ENCODE measurements at regions not wholly inside any gene's neighbourhood (a gene's known extent, or its start where the extent isn't known, plus 50 kb on each side); places are given as distances from the start of the nearest gene placed in this dataset.

- H3K27me3 ChIP-seq (ENCODE audit: control insufficient read depth in 1 of 2, insufficient read depth in 2 of 2, low read length in 2 of 2): no peaks in the 10 kb centered on the region
- no peak overlapping the region for H3K9ac ChIP-seq (ENCODE audit: low read length in 2 of 2)
- H3K4me3 ChIP-seq (ENCODE audit: low read length in 2 of 2): no peak overlapping the region
- no peaks in the 10 kb centered on the region for H3K9me3 ChIP-seq (ENCODE audit: control insufficient read depth in 2 of 2, low read length in 2 of 2)
- H3K4me1 ChIP-seq (ENCODE audit: control insufficient read depth, insufficient read depth, low read length): no peaks in the 10 kb centered on the region
- no peak overlapping the region for H3K27ac ChIP-seq (ENCODE audit: low read length)
- H3K36me3 ChIP-seq (ENCODE audit: control insufficient read depth in 2 of 2, insufficient read depth in 2 of 2, low read length in 2 of 2): no peaks in the 10 kb centered on the region
These were observed 343.2 kb downstream of the ZNF608 start for GRCh38 chr5:124403281-124403680.

GRCh38 chr5:124402144-124402581 is 344.3 kb downstream of the ZNF608 start:
- no peak overlapping the region for H3K9ac ChIP-seq (ENCODE audit: low read length in 2 of 2)
- no peaks in the 10 kb centered on the region for H3K9me3 ChIP-seq (ENCODE audit: control insufficient read depth in 2 of 2, low read length in 2 of 2)
- no peaks in the 10 kb centered on the region for H3K27me3 ChIP-seq (ENCODE audit: control insufficient read depth in 1 of 2, insufficient read depth in 2 of 2, low read length in 2 of 2)
- H3K36me3 ChIP-seq (ENCODE audit: control insufficient read depth in 2 of 2, insufficient read depth in 2 of 2, low read length in 2 of 2): no peaks in the 10 kb centered on the region
- no peak overlapping the region for H3K4me3 ChIP-seq (ENCODE audit: low read length in 2 of 2)
- no peak overlapping the region for H3K27ac ChIP-seq (ENCODE audit: low read length)
- H3K4me1 ChIP-seq (ENCODE audit: control insufficient read depth, insufficient read depth, low read length): no peaks in the 10 kb centered on the region

- Histone ChIP-seq H3K4me3 (ENCODE audit: low read length in 2 of 2) (no peak overlapping the region), H3K27me3 (ENCODE audit: control insufficient read depth in 1 of 2, insufficient read depth in 2 of 2, low read length in 2 of 2) (no peaks in the 10 kb centered on the region), H3K9ac (ENCODE audit: low read length in 2 of 2) (no peak overlapping the region), H3K36me3 (ENCODE audit: control insufficient read depth in 2 of 2, insufficient read depth in 2 of 2, low read length in 2 of 2) (no peaks in the 10 kb centered on the region), H3K9me3 (ENCODE audit: control insufficient read depth in 2 of 2, low read length in 2 of 2) (no peaks in the 10 kb centered on the region), H3K27ac (ENCODE audit: low read length) (no peak overlapping the region), H3K4me1 (ENCODE audit: control insufficient read depth, insufficient read depth, low read length) (no peaks in the 10 kb centered on the region)
These were observed 344.8 kb downstream of the ZNF608 start for GRCh38 chr5:124401476-124402143.

GRCh38 chr5:124399426-124399961 is 346.9 kb downstream of the ZNF608 start:
- no peaks in the 10 kb centered on the region for H3K27me3 ChIP-seq (ENCODE audit: control insufficient read depth in 1 of 2, insufficient read depth in 2 of 2, low read length in 2 of 2)
- H3K27ac ChIP-seq (ENCODE audit: low read length): no peak overlapping the region
- H3K9ac ChIP-seq (ENCODE audit: low read length in 2 of 2): no peak overlapping the region
- no peaks in the 10 kb centered on the region for H3K36me3 ChIP-seq (ENCODE audit: control insufficient read depth in 2 of 2, insufficient read depth in 2 of 2, low read length in 2 of 2)
- no peaks in the 10 kb centered on the region for H3K4me1 ChIP-seq (ENCODE audit: control insufficient read depth, insufficient read depth, low read length)
- no peaks in the 10 kb centered on the region for H3K9me3 ChIP-seq (ENCODE audit: control insufficient read depth in 2 of 2, low read length in 2 of 2)
- no peak overlapping the region for H3K4me3 ChIP-seq (ENCODE audit: low read length in 2 of 2)

- Histone ChIP-seq H3K4me3 (ENCODE audit: low read length in 2 of 2) (no peak overlapping the region), H3K36me3 (ENCODE audit: control insufficient read depth in 2 of 2, insufficient read depth in 2 of 2, low read length in 2 of 2) (no peaks in the 10 kb centered on the region), H3K4me1 (ENCODE audit: control insufficient read depth, insufficient read depth, low read length) (no peaks in the 10 kb centered on the region), H3K27ac (ENCODE audit: low read length) (no peak overlapping the region), H3K9ac (ENCODE audit: low read length in 2 of 2) (no peak overlapping the region), H3K27me3 (ENCODE audit: control insufficient read depth in 1 of 2, insufficient read depth in 2 of 2, low read length in 2 of 2) (no peaks in the 10 kb centered on the region), H3K9me3 (ENCODE audit: control insufficient read depth in 2 of 2, low read length in 2 of 2) (no peaks in the 10 kb centered on the region)
These were observed 348.0 kb downstream of the ZNF608 start for GRCh38 chr5:124398460-124398859.

GRCh38 chr5:124397317-124397716 is 349.1 kb downstream of the ZNF608 start:
- Histone ChIP-seq H3K9ac (ENCODE audit: low read length in 2 of 2) (no peak overlapping the region), H3K36me3 (ENCODE audit: control insufficient read depth in 2 of 2, insufficient read depth in 2 of 2, low read length in 2 of 2) (no peaks in the 10 kb centered on the region), H3K27me3 (ENCODE audit: control insufficient read depth in 1 of 2, insufficient read depth in 2 of 2, low read length in 2 of 2) (no peaks in the 10 kb centered on the region), H3K27ac (ENCODE audit: low read length) (no peak overlapping the region), H3K4me1 (ENCODE audit: control insufficient read depth, insufficient read depth, low read length) (no peaks in the 10 kb centered on the region), H3K9me3 (ENCODE audit: control insufficient read depth in 2 of 2, low read length in 2 of 2) (no peaks in the 10 kb centered on the region), H3K4me3 (ENCODE audit: low read length in 2 of 2) (no peak overlapping the region)

- Histone ChIP-seq H3K9me3 (ENCODE audit: control insufficient read depth in 2 of 2, low read length in 2 of 2) (no peaks in the 10 kb centered on the region), H3K27me3 (ENCODE audit: control insufficient read depth in 1 of 2, insufficient read depth in 2 of 2, low read length in 2 of 2) (no peaks in the 10 kb centered on the region), H3K27ac (ENCODE audit: low read length) (no peak overlapping the region), H3K36me3 (ENCODE audit: control insufficient read depth in 2 of 2, insufficient read depth in 2 of 2, low read length in 2 of 2) (no peaks in the 10 kb centered on the region), H3K4me3 (ENCODE audit: low read length in 2 of 2) (no peak overlapping the region), H3K9ac (ENCODE audit: low read length in 2 of 2) (no peak overlapping the region), H3K4me1 (ENCODE audit: control insufficient read depth, insufficient read depth, low read length) (no peaks in the 10 kb centered on the region)
These were observed 350.5 kb downstream of the ZNF608 start for GRCh38 chr5:124395926-124396325.

- Histone ChIP-seq H3K36me3 (ENCODE audit: control insufficient read depth in 2 of 2, insufficient read depth in 2 of 2, low read length in 2 of 2) (no peaks in the 10 kb centered on the region), H3K9ac (ENCODE audit: low read length in 2 of 2) (no peak overlapping the region), H3K4me3 (ENCODE audit: low read length in 2 of 2) (no peak overlapping the region), H3K27ac (ENCODE audit: low read length) (no peak overlapping the region), H3K9me3 (ENCODE audit: control insufficient read depth in 2 of 2, low read length in 2 of 2) (no peaks in the 10 kb centered on the region), H3K4me1 (ENCODE audit: control insufficient read depth, insufficient read depth, low read length) (no peaks in the 10 kb centered on the region), H3K27me3 (ENCODE audit: control insufficient read depth in 1 of 2, insufficient read depth in 2 of 2, low read length in 2 of 2) (no peaks in the 10 kb centered on the region)
These were observed 351.2 kb downstream of the ZNF608 start for GRCh38 chr5:124395287-124395686.

- Histone ChIP-seq H3K36me3 (ENCODE audit: control insufficient read depth in 2 of 2, insufficient read depth in 2 of 2, low read length in 2 of 2) (no peaks in the 10 kb centered on the region), H3K4me3 (ENCODE audit: low read length in 2 of 2) (no peak overlapping the region), H3K27me3 (ENCODE audit: control insufficient read depth in 1 of 2, insufficient read depth in 2 of 2, low read length in 2 of 2) (no peaks in the 10 kb centered on the region), H3K4me1 (ENCODE audit: control insufficient read depth, insufficient read depth, low read length) (no peaks in the 10 kb centered on the region), H3K9ac (ENCODE audit: low read length in 2 of 2) (no peak overlapping the region), H3K27ac (ENCODE audit: low read length) (no peak overlapping the region), H3K9me3 (ENCODE audit: control insufficient read depth in 2 of 2, low read length in 2 of 2) (no peaks in the 10 kb centered on the region)
These were observed 351.7 kb downstream of the ZNF608 start for GRCh38 chr5:124394700-124395245.

GRCh38 chr5:124393584-124394379 is 352.7 kb downstream of the ZNF608 start:
- H3K9ac ChIP-seq (ENCODE audit: low read length in 2 of 2): no peak overlapping the region
- no peak overlapping the region for H3K27ac ChIP-seq (ENCODE audit: low read length)
- H3K4me1 ChIP-seq (ENCODE audit: control insufficient read depth, insufficient read depth, low read length): no peaks in the 10 kb centered on the region

More at GRCh38 chr5:124393584-124394379, 352.7 kb downstream of the ZNF608 start:
- no peaks in the 10 kb centered on the region for H3K36me3 ChIP-seq (ENCODE audit: control insufficient read depth in 2 of 2, insufficient read depth in 2 of 2, low read length in 2 of 2)
- no peak overlapping the region for H3K4me3 ChIP-seq (ENCODE audit: low read length in 2 of 2)
- no peaks in the 10 kb centered on the region for H3K9me3 ChIP-seq (ENCODE audit: control insufficient read depth in 2 of 2, low read length in 2 of 2)
- no peaks in the 10 kb centered on the region for H3K27me3 ChIP-seq (ENCODE audit: control insufficient read depth in 1 of 2, insufficient read depth in 2 of 2, low read length in 2 of 2)

All from stomach smooth muscle (tissue), 2 donors.